Kidney epithelial cell (primary cell): ENCODE measurements at regions not wholly inside any gene's neighbourhood (a gene's known extent, or its start where the extent isn't known, plus 50 kb on each side); places are given as distances from the start of the nearest gene placed in this dataset.

Source experiments
- DNase-seq: peaks from one replicate; pipeline ENCODE4 v3.0.0-alpha.2; 2010; ENCODE audit warnings: low read depth
- H3K27me3 ChIP-seq: 2 replicates; pipeline ENCODE4 v1.6.0; 2011; ENCODE audit warnings: low read length; ENCODE audit not compliant: control insufficient read depth, insufficient read depth
- H3K36me3 ChIP-seq: 2 replicates; pipeline ENCODE4 v1.5.1; 2011; ENCODE audit warnings: low read length; ENCODE audit not compliant: control insufficient read depth, insufficient read depth
- H3K4me3 ChIP-seq: 2 replicates; pipeline ENCODE4 v1.5.1; 2011; ENCODE audit warnings: low read depth, mild to moderate bottlenecking, control low read depth, low read length
- TF ChIP-seq, protein P1 (sequence below): IDR thresholded peaks from 2 replicates; pipeline ENCODE4 v1.5.1; 2011; ENCODE audit warnings: mild to moderate bottlenecking, moderate library complexity, low read length, control low read depth, inconsistent platforms; ENCODE audit not compliant: insufficient read depth, poor library complexity, severe bottlenecking

DNA sequence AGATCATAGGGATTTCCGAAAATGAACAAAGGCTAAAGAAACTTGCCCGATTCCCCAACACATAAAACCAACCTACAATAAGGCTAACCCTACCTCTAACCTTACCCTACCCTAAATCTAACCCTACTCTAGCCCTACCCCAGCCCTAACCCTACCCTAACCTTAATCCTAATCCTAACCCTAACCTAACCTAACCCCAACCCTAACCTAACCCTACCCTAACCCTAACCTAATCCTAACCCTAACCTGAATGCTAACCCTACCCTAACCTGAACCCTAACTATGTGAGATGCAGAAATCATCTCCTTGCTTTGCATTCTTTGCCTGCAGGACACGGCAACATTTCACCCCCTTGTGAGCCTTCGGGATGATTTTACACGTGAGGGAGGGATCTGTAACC is 67.6 kb upstream of the SOX1 start:
- no peak for DNase-seq
- Histone ChIP-seq H3K4me3 (no peak overlapping the region), H3K27me3 (no peaks in the 10 kb centered on the region), H3K36me3 (no peaks in the 10 kb centered on the region)
- TF ChIP-seq, protein P1, sequence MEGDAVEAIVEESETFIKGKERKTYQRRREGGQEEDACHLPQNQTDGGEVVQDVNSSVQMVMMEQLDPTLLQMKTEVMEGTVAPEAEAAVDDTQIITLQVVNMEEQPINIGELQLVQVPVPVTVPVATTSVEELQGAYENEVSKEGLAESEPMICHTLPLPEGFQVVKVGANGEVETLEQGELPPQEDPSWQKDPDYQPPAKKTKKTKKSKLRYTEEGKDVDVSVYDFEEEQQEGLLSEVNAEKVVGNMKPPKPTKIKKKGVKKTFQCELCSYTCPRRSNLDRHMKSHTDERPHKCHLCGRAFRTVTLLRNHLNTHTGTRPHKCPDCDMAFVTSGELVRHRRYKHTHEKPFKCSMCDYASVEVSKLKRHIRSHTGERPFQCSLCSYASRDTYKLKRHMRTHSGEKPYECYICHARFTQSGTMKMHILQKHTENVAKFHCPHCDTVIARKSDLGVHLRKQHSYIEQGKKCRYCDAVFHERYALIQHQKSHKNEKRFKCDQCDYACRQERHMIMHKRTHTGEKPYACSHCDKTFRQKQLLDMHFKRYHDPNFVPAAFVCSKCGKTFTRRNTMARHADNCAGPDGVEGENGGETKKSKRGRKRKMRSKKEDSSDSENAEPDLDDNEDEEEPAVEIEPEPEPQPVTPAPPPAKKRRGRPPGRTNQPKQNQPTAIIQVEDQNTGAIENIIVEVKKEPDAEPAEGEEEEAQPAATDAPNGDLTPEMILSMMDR: no peak

DNA sequence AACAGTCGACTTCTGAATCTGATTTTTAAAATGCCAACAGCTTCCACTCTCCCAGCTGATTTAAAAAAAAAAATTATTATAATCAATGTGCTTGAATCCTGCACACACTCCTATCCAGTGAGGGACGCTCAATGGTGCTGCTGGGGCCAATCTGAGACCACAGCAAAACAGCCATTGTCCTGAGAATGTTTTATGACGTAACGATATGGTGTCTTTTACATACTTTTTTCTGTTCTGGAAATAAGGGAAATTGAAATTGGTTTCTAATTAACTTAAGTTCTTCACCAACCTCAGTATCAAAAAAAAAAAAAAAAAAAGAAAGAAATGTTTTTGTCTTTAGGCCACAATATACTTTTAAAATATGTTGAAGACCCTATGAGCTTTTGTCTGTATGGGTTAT is 66.1 kb upstream of the SOX1 start:
- TF ChIP-seq, protein P1: no peak
- no peak overlapping the region for H3K4me3 ChIP-seq
- H3K36me3 ChIP-seq: no peaks in the 10 kb centered on the region
- DNase-seq: no peak
- H3K27me3 ChIP-seq: no peaks in the 10 kb centered on the region

DNA sequence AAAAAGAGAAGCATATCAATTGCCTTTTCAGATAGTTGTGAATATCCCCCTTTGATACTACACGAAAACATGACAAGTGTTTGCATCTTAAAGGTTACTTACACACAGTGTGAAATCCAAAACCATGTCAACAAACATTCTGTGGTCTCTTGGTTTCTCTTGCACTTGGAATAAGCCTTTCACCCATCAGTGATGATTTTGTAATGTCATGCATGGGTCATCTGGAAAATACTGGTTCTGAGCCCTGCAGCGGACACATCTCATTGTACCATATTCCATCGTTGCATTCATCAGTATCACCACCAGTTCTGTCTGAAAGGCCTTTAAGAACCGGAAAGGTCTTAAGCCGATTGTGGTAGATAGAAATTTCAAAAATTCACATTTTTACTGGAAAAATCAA is 65.4 kb upstream of the SOX1 start:
- Histone ChIP-seq H3K36me3 (no peaks in the 10 kb centered on the region), H3K4me3 (no peak overlapping the region), H3K27me3 (no peaks in the 10 kb centered on the region)
- DNase-seq: no peak
- TF ChIP-seq, protein P1: no peak

DNA sequence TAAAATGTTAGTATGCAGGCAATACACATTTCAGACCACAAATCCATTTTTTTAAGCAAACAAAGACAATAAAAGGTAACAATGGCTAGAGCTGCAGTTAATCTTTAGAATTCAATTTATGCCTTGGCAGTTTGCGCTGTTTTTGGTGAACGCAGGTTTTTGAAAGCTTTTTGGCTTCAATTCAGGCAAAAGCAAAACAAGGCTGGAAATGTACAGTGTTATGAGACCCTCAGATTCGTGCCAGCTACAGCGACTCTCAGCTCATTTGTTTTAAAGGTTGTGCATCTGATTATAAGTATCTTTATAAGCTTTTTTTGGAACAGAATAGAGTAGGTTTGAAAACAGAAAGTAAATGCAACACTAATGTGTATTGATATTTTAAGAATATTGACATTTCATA is 63.6 kb upstream of the SOX1 start:
- no peaks in the 10 kb centered on the region for H3K36me3 ChIP-seq
- H3K27me3 ChIP-seq: no peaks in the 10 kb centered on the region
- no peak for DNase-seq
- no peak overlapping the region for H3K4me3 ChIP-seq
- TF ChIP-seq, protein P1: no peak

DNA sequence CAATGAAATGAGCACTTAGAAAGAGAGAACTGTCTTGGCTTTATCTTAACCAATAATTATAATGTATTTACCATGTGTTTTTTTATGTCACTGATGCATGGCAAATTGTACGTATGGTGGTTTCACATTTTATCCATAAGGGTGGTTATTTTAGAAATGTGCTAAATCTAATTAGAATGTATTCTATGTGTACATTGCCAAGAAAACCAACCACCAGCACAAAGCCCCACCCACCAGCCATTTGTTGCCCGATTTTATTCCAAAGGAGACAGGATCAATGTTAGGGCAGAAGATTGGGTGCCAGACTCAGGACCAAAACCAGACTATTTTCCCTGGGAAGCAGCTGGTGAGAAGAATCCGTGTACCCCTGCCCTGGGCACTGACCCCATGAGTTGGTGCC is 63.0 kb upstream of the SOX1 start:
- TF ChIP-seq, protein P1: no peak
- H3K36me3 ChIP-seq: no peaks in the 10 kb centered on the region
- DNase-seq: no peak

DNA sequence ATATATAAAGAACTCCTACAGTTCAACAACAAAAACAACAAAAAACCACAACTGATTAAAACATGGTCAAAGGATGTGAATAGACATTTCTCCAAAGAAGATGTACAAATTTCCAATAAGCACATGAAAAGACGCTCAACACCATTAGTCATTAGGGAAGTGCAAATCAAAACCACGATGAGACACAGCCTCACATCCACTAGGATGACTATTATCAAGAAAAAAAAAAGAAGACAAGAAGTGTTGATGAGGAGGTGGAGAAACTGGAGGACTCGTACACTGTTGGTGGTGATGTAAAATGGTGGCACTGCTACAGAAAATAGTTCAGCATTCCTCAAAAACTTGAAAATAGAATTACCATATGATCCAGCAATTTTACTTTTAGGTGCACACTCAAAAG is 61.0 kb upstream of the SOX1 start:
- Histone ChIP-seq H3K4me3 (no peak overlapping the region), H3K27me3 (no peaks in the 10 kb centered on the region), H3K36me3 (no peaks in the 10 kb centered on the region)
- TF ChIP-seq, protein P1: no peak
- DNase-seq: no peak

More for the DNA sequence above, 63.0 kb upstream of the SOX1 start:
- no peak overlapping the region for H3K4me3 ChIP-seq
- no peaks in the 10 kb centered on the region for H3K27me3 ChIP-seq
